GM12875 (cell line): ENCODE measurements at regions not wholly inside any gene's neighbourhood (a gene's known extent, or its start where the extent isn't known, plus 50 kb on each side); places are given as distances from the start of the nearest gene placed in this dataset.

Experiments used
- H3K4me3 ChIP-seq: one replicate; pipeline ENCODE4 v1.5.1; 2011; ENCODE audit warnings: low read depth, low read length, control low read depth
- TF ChIP-seq, protein P1 (sequence below): IDR thresholded peaks from 2 replicates; pipeline ENCODE4 v1.5.1; 2011; ENCODE audit warnings: low read depth, mild to moderate bottlenecking, control low read depth, inconsistent platforms, low read length, moderate library complexity, borderline replicate concordance; ENCODE audit not compliant: insufficient read depth

DNA sequence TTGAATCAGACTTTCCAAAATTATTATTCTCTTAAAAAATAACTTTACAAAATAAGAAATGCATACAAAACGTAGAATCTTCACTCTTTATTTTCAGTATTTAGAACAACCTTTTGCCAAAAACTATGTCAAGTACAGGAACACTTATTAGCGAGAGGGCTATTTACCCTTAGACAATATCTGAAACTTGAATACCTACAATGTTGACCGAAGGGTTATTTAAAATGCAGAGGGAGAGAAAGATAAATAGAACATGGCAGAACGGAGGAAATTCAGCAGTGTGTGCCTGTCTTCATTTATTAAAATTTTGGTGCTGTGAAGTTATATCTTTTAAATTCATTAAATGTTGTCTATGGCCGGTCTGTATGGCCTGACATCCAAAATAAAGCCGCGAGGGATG lies 198.8 kb downstream of the EFNB2 start:
- TF ChIP-seq, protein P1, sequence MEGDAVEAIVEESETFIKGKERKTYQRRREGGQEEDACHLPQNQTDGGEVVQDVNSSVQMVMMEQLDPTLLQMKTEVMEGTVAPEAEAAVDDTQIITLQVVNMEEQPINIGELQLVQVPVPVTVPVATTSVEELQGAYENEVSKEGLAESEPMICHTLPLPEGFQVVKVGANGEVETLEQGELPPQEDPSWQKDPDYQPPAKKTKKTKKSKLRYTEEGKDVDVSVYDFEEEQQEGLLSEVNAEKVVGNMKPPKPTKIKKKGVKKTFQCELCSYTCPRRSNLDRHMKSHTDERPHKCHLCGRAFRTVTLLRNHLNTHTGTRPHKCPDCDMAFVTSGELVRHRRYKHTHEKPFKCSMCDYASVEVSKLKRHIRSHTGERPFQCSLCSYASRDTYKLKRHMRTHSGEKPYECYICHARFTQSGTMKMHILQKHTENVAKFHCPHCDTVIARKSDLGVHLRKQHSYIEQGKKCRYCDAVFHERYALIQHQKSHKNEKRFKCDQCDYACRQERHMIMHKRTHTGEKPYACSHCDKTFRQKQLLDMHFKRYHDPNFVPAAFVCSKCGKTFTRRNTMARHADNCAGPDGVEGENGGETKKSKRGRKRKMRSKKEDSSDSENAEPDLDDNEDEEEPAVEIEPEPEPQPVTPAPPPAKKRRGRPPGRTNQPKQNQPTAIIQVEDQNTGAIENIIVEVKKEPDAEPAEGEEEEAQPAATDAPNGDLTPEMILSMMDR, result no peak
- no peak overlapping the region for H3K4me3 ChIP-seq

DNA sequence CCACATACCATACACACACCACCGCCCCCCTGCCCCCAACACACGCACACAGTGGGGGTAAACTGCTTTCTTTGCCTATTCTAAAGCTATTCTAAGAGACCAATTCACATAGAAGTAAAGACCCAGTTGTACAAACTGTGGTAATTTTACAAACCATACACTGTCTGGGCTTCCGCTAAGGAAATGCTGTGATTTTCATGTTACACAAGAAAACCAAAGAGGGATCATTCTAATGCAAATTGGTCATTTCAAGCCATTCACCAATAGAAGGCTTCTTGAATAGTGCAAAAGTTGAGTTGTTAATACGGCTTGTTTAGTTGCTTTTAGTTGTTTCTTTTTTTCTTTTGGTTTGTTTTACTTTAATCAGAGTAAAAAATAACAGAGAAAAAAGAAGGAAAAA lies 202.8 kb downstream of the EFNB2 start:
- TF ChIP-seq, protein P1, result no peak
- no peak overlapping the region for H3K4me3 ChIP-seq

DNA sequence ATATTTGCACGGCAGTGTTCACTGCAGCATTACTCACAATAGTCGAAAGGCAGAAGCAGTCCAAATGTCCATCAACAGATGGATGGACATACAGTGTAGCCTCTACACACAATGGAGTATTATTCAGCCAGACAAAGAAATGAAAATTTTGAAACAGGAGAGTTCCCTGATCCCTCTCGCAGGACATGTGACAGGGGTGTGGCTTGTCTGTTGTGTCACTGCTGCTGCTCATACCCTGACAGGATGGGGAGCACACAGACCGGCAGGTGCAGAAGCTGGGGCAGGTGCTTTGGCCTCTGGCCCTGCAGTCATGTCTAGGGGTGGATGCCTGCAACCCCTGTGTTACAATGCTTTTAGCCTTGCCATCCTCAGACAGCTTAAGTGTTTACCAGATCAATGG lies 204.3 kb downstream of the EFNB2 start:
- TF ChIP-seq, protein P1, result no peak
- no peak overlapping the region for H3K4me3 ChIP-seq

DNA sequence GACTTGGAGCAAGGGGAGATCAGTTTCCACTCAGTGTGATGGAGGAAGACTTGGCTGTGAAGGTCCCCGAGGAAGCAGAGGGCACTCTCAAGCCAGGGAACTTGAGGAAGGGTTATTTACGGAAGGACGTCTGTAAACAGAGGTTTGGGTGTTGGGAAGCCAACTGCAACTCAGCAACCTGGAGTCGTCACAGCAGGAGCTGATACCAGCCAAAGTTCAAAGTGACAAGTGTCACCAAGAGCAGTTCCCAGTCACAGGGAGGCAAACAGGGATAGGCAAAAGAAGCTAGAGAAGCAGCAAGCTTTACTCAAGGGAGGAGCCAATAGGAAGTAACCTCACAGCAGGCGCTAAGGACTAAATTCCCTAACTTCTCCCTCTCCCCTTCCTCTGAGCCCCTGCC lies 205.5 kb downstream of the EFNB2 start:
- TF ChIP-seq, protein P1, result no peak
- H3K4me3 ChIP-seq, result no peak overlapping the region

DNA sequence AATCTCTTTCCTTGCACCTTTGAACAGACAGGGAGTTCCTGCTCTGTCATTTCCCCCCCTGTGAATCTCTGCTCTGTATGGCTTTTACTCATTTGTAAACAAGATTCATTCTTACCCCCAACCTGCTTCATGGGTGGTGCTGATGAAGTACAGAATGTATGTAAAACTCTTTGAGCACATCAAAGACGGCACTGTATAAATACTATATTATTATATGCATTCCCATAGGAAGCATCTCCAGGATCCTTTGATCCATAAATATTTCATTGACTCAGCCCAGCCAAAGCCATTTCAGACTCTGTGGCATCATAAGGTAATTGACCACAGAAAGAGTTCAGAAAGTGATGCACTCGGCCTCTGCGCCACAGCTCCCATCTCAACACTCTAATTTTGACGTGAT lies 208.7 kb downstream of the EFNB2 start:
- TF ChIP-seq, protein P1, result no peak
- H3K4me3 ChIP-seq, result no peak overlapping the region

DNA sequence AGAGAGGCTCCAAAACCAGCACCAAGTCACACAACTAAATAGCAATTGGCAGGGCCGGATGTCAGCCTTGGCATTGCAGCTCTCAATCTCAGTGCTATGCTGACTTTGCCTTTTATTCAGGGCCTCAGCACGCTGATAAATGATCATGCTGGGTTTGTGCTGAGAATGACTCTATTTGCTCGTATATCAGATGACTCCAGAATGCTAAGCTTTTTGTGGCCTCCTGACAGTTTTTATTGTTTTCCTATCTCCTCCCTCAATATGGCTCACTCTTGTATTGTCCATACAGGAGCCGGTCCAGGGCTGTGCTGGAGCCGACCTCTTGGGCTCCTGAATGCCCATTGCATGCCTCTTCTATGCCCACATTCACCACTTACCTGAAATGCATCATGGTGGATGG lies 211.0 kb downstream of the EFNB2 start:
- H3K4me3 ChIP-seq, result no peak overlapping the region
- TF ChIP-seq, protein P1, result no peak

DNA sequence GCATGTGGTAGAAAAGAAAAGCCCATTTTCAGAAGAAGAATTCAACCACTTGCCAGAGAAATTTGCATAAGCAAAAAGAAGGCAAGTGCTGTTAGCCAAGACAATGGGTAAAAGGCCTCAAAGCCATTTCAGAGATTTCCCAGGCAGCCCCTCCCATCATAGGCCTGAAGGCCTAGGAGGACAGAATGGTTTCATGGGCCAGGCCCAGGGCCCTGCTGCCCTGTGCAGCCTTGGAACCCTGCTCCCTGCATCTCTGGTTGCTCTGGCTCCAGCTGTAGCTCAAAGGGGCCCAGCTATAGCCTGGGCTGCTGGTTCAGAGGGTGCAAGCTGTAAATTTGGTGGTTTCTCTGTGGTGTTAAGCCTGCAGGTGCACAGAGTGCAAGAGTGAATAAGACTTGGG lies 212.8 kb downstream of the EFNB2 start:
- TF ChIP-seq, protein P1, result no peak
- no peak overlapping the region for H3K4me3 ChIP-seq
